DND-41 (cell line): ENCODE measurements at regions not wholly inside any gene's neighbourhood (a gene's known extent, or its start where the extent isn't known, plus 50 kb on each side); places are given as distances from the start of the nearest gene placed in this dataset.

Experiments used
- ATAC-seq: fragments of 200-7000 bp; cut with Tn5 transposase; 3 replicates; pipeline ENCODE4 v1.9.1; 2021; ENCODE audit warnings: low read depth; ENCODE audit not compliant: insufficient read depth
- DNase-seq: peaks from one replicate; pipeline ENCODE4 v3.0.0-alpha.2; 2020
- H2AFZ ChIP-seq: 2 replicates; pipeline ENCODE4 v1.6.0; 2012; ENCODE audit warnings: low read depth, low read length
- H3K27ac ChIP-seq: 2 replicates; pipeline ENCODE4 v1.5.1; 2012; ENCODE audit warnings: low read length, inconsistent platforms
- H3K27me3 ChIP-seq: fragments of 200-600 bp; sonication (generic); 2 replicates; pipeline ENCODE4 v1.6.0; 2012; ENCODE audit warnings: low read length, mild to moderate bottlenecking, inconsistent platforms; ENCODE audit not compliant: insufficient read depth, poor library complexity
- H3K36me3 ChIP-seq: 2 replicates; pipeline ENCODE4 v1.5.1; 2012; ENCODE audit warnings: low read length, inconsistent platforms; ENCODE audit not compliant: insufficient read depth
- H3K4me1 ChIP-seq: 2 replicates; pipeline ENCODE4 v1.5.1; 2012; ENCODE audit warnings: mild to moderate bottlenecking, low read length; ENCODE audit not compliant: insufficient read depth
- H3K4me2 ChIP-seq: 2 replicates; pipeline ENCODE4 v1.6.0; 2012; ENCODE audit warnings: mild to moderate bottlenecking, moderate library complexity, low read length, inconsistent platforms; ENCODE audit not compliant: insufficient read depth
- H3K4me3 ChIP-seq, 2 experiments: fragments of 200-600 bp in 1 of 2; shearing (Covaris generic) in 1 of 2; 2 replicates each; pipeline ENCODE4 v1.5.1; 2012 to 2016; ENCODE audit warnings: inconsistent platforms in 2 of 2, low read length in 2 of 2, mild to moderate bottlenecking in 2 of 2, low read depth in 1 of 2, moderate library complexity in 1 of 2
- H3K79me2 ChIP-seq: 2 replicates; pipeline ENCODE4 v1.6.0; 2012; ENCODE audit warnings: low read length, inconsistent platforms; ENCODE audit not compliant: insufficient read depth
- H3K9ac ChIP-seq: 2 replicates; pipeline ENCODE4 v1.6.0; 2012; ENCODE audit warnings: low read depth, mild to moderate bottlenecking, inconsistent platforms, low read length, moderate library complexity
- H3K9me3 ChIP-seq: 2 replicates; pipeline ENCODE4 v1.5.1; 2012; ENCODE audit warnings: low read length, moderate library complexity, mild to moderate bottlenecking, inconsistent platforms; ENCODE audit not compliant: insufficient read depth, severe bottlenecking
- H4K20me1 ChIP-seq: 2 replicates; pipeline ENCODE4 v1.6.0; 2012; ENCODE audit warnings: low read length; ENCODE audit not compliant: insufficient read depth
- EZH2 ChIP-seq: IDR thresholded peaks from 3 replicates; pipeline ENCODE4 v1.6.1; 2012; ENCODE audit warnings: borderline replicate concordance, low read depth, mild to moderate bottlenecking, moderate library complexity, low read length, inconsistent platforms; ENCODE audit not compliant: severe bottlenecking
- TF ChIP-seq, protein P1 (sequence below): IDR thresholded peaks from 2 replicates; pipeline ENCODE4 v1.5.1; 2012; ENCODE audit warnings: borderline replicate concordance, low read length, moderate library complexity, mild to moderate bottlenecking; ENCODE audit not compliant: poor library complexity, severe bottlenecking; ENCODE audit errors: extremely low read depth

- H3K27ac ChIP-seq: no peak overlapping the region
Observed at GRCh38 chr4:145387079-145387478, 94.6 kb upstream of the SMAD1 start.

DNA sequence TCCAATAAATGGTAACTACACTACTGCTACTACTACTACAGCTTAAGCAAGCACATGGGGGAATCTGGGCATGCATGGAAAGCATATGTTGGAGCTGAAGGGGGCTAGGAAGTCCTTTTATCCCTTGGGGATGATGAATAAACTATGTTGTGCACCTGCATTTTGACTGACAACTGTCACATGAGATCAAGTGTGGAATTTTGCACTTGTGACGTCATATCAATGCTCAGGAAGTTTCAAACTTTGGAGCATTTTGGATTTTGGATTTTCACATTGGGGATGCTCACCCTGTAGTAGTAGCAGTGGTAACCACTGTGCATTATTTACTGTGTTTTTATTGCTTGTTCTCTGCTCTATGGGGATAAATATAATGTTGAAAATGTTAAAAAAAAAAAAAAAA, 100.5 kb upstream of the SMAD1 start:
- DNase-seq: no peak
- no peaks in the 10 kb centered on the region for H3K9me3 ChIP-seq
- no peak for TF ChIP-seq EZH2
- TF ChIP-seq, protein P1, sequence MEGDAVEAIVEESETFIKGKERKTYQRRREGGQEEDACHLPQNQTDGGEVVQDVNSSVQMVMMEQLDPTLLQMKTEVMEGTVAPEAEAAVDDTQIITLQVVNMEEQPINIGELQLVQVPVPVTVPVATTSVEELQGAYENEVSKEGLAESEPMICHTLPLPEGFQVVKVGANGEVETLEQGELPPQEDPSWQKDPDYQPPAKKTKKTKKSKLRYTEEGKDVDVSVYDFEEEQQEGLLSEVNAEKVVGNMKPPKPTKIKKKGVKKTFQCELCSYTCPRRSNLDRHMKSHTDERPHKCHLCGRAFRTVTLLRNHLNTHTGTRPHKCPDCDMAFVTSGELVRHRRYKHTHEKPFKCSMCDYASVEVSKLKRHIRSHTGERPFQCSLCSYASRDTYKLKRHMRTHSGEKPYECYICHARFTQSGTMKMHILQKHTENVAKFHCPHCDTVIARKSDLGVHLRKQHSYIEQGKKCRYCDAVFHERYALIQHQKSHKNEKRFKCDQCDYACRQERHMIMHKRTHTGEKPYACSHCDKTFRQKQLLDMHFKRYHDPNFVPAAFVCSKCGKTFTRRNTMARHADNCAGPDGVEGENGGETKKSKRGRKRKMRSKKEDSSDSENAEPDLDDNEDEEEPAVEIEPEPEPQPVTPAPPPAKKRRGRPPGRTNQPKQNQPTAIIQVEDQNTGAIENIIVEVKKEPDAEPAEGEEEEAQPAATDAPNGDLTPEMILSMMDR: no peak
- no peak for ATAC-seq
- H3K4me3 ChIP-seq: no peak overlapping the region
- no peaks in the 10 kb centered on the region for H3K79me2 ChIP-seq
- H2AFZ ChIP-seq: no peak overlapping the region
- H3K27ac ChIP-seq: no peak overlapping the region
- no peaks in the 10 kb centered on the region for H3K4me1 ChIP-seq
- H3K9ac ChIP-seq: no peak overlapping the region
- H3K36me3 ChIP-seq: no peaks in the 10 kb centered on the region
- H4K20me1 ChIP-seq: no peaks in the 10 kb centered on the region
- no peak overlapping the region for H3K4me2 ChIP-seq
- H3K27me3 ChIP-seq: no peaks in the 10 kb centered on the region

More at GRCh38 chr4:145387079-145387478, 94.6 kb upstream of the SMAD1 start:
- Histone ChIP-seq H3K4me3 (no peak overlapping the region), H4K20me1 (no peaks in the 10 kb centered on the region), H2AFZ (no peak overlapping the region), H3K27me3 (no peaks in the 10 kb centered on the region), H3K79me2 (no peaks in the 10 kb centered on the region), H3K9ac (no peak overlapping the region), H3K36me3 (no peaks in the 10 kb centered on the region), H3K4me2 (no peak overlapping the region), H3K4me1 (no peaks in the 10 kb centered on the region), H3K9me3 (no peaks in the 10 kb centered on the region)
- no peak for DNase-seq
- TF ChIP-seq, protein P1: no peak
- TF ChIP-seq EZH2: no peak
- no peak for ATAC-seq

DNA sequence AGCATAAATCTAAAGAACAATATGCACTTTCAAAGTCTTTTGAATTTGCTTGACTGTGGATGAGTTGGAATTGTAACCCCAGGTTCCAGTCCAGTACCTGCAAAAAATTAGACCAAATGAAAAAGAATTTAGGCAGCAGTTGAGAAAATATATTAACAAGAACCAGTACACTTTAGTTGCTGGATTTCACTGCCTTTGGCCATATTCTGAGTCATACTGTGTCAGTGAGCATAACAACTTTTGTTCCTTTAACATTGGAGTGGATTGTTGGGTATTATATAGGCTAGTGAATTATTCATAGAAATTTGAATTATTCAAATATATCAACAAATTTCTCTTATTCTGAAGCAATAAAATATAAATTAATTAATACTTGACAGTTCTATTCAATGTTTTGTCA, 101.5 kb upstream of the SMAD1 start:
- ATAC-seq: no peak
- no peaks in the 10 kb centered on the region for H3K27me3 ChIP-seq
- no peak for TF ChIP-seq EZH2
- TF ChIP-seq, protein P1: no peak

DNA sequence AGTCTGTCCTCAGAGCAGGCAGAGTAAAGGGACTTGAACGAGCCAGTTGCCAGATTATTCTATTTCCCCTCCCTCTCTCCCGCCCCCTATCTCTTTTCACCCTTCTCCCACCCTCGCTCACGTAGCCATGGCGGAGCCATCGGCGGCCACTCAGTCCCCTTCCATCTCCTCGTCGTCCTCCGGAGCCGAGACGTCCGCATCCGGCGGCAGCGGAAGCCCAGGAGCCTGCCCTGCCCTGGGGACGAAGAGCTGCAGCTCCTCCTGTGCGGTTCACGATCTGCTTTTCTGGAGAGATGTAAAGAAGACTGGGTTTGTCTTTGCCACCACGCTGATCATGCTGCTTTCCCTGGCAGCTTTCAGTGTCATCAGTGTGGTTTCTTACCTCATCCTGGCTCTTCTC, 106.2 kb upstream of the SMAD1 start:
- ATAC-seq (no peak), DNase-seq (no peak)
- Histone ChIP-seq H3K79me2 (no peaks in the 10 kb centered on the region), H3K9me3 (no peaks in the 10 kb centered on the region), H2AFZ (no peak overlapping the region), H3K36me3 (no peaks in the 10 kb centered on the region), H3K4me2 (no peak overlapping the region), H3K27me3 (no peaks in the 10 kb centered on the region), H3K27ac (no peak overlapping the region), H3K4me3 (no peak overlapping the region), H3K4me1 (no peaks in the 10 kb centered on the region), H4K20me1 (no peaks in the 10 kb centered on the region), H3K9ac (no peak overlapping the region)
- no peak for TF ChIP-seq EZH2
- TF ChIP-seq, protein P1: no peak

More for the DNA sequence above, 101.5 kb upstream of the SMAD1 start:
- H3K9me3 ChIP-seq: no peaks in the 10 kb centered on the region
- no peak overlapping the region for H2AFZ ChIP-seq
- no peaks in the 10 kb centered on the region for H3K4me1 ChIP-seq
- no peak overlapping the region for H3K4me2 ChIP-seq
- no peak overlapping the region for H3K4me3 ChIP-seq
- H3K27ac ChIP-seq: no peak overlapping the region
- no peaks in the 10 kb centered on the region for H3K79me2 ChIP-seq
- H3K9ac ChIP-seq: no peak overlapping the region
- no peaks in the 10 kb centered on the region for H4K20me1 ChIP-seq
- DNase-seq: no peak
- H3K36me3 ChIP-seq: no peaks in the 10 kb centered on the region
